ENCODE measurements at regions not wholly inside any gene's neighbourhood (a gene's known extent, or its start where the extent isn't known, plus 50 kb on each side); places are given as distances from the start of the nearest gene placed in this dataset.
"Not testable (repeated sequence)": the region's sequence is repeated elsewhere in the genome, so short reads cannot be mapped to it uniquely, and the experiment has no call there.

- Histone ChIP-seq H3K36me3 (ENCODE audit: control insufficient read depth, insufficient read depth, low read length, severe bottlenecking) (no peaks in the 10 kb centered on the region), H3K9ac (ENCODE audit: low read length) (no peak overlapping the region), H3K4me3 (ENCODE audit: low read length) (no peak overlapping the region), H3K4me1 (ENCODE audit: control insufficient read depth, insufficient read depth, low read length) (peaks cover 18% of the 10 kb centered on the region), H3K9me3 (ENCODE audit: control insufficient read depth, low read length) (no peaks in the 10 kb centered on the region), H3K27me3 (replicated peaks; ENCODE audit: control insufficient read depth, insufficient read depth, low read length) (peaks cover 3% of the 10 kb centered on the region)
- no peak for DNase-seq (ENCODE audit: low read depth)
These were observed 148.1 kb upstream of the EOLA2 start for GRCh38 chrX:150086371-150086770.

GRCh38 chrX:150087612-150088011 is 149.3 kb upstream of the EOLA2 start:
- Histone ChIP-seq H3K27me3 (replicated peaks; ENCODE audit: control insufficient read depth, insufficient read depth, low read length) (peaks cover 10% of the 10 kb centered on the region), H3K4me1 (ENCODE audit: control insufficient read depth, insufficient read depth, low read length) (peaks cover 18% of the 10 kb centered on the region), H3K4me3 (ENCODE audit: low read length) (no peak overlapping the region), H3K9ac (ENCODE audit: low read length) (no peak overlapping the region), H3K9me3 (ENCODE audit: control insufficient read depth, low read length) (no peaks in the 10 kb centered on the region), H3K36me3 (ENCODE audit: control insufficient read depth, insufficient read depth, low read length, severe bottlenecking) (no peaks in the 10 kb centered on the region)
- no peak for DNase-seq (ENCODE audit: low read depth)

- Histone ChIP-seq H3K9me3 (ENCODE audit: control insufficient read depth, low read length) (no peaks in the 10 kb centered on the region), H3K9ac (ENCODE audit: low read length) (no peak overlapping the region), H3K27me3 (replicated peaks; ENCODE audit: control insufficient read depth, insufficient read depth, low read length) (peaks cover 10% of the 10 kb centered on the region), H3K36me3 (ENCODE audit: control insufficient read depth, insufficient read depth, low read length, severe bottlenecking) (no peaks in the 10 kb centered on the region), H3K4me3 (ENCODE audit: low read length) (no peak overlapping the region), H3K4me1 (ENCODE audit: control insufficient read depth, insufficient read depth, low read length) (peaks cover 18% of the 10 kb centered on the region)
- no peak for DNase-seq (ENCODE audit: low read depth)
These were observed 149.8 kb upstream of the EOLA2 start for GRCh38 chrX:150088042-150088441.

GRCh38 chrX:150088766-150089518 is 150.7 kb upstream of the EOLA2 start:
- Histone ChIP-seq H3K9me3 (ENCODE audit: control insufficient read depth, low read length) (no peaks in the 10 kb centered on the region), H3K27me3 (replicated peaks; ENCODE audit: control insufficient read depth, insufficient read depth, low read length) (peaks cover 10% of the 10 kb centered on the region), H3K4me1 (ENCODE audit: control insufficient read depth, insufficient read depth, low read length) (peaks cover 23% of the 10 kb centered on the region), H3K9ac (ENCODE audit: low read length) (no peak overlapping the region), H3K4me3 (ENCODE audit: low read length) (no peak overlapping the region), H3K36me3 (ENCODE audit: control insufficient read depth, insufficient read depth, low read length, severe bottlenecking) (no peaks in the 10 kb centered on the region)
- DNase-seq (ENCODE audit: low read depth): no peak

- H3K4me3 ChIP-seq (ENCODE audit: low read length); H3K27me3 ChIP-seq (replicated peaks; ENCODE audit: control insufficient read depth, insufficient read depth, low read length); H3K9me3 ChIP-seq (ENCODE audit: control insufficient read depth, low read length); DNase-seq (ENCODE audit: low read depth); H3K36me3 ChIP-seq (ENCODE audit: control insufficient read depth, insufficient read depth, low read length, severe bottlenecking); H3K9ac ChIP-seq (ENCODE audit: low read length): not testable (repeated sequence)
- peaks cover 24% of the 10 kb centered on the region for H3K4me1 ChIP-seq (ENCODE audit: control insufficient read depth, insufficient read depth, low read length)
These were observed 153.0 kb upstream of the EOLA2 start for GRCh38 chrX:150091300-150091699.

GRCh38 chrX:150092549-150092948 is 154.3 kb upstream of the EOLA2 start:
- H3K36me3 ChIP-seq (ENCODE audit: control insufficient read depth, insufficient read depth, low read length, severe bottlenecking): no peaks in the 10 kb centered on the region
- no peak for DNase-seq (ENCODE audit: low read depth)
- H3K9me3 ChIP-seq (ENCODE audit: control insufficient read depth, low read length): no peaks in the 10 kb centered on the region
- no peak overlapping the region for H3K4me3 ChIP-seq (ENCODE audit: low read length)
- H3K27me3 ChIP-seq (replicated peaks; ENCODE audit: control insufficient read depth, insufficient read depth, low read length): peaks cover 13% of the 10 kb centered on the region
- H3K4me1 ChIP-seq (ENCODE audit: control insufficient read depth, insufficient read depth, low read length): peaks cover 24% of the 10 kb centered on the region
- H3K9ac ChIP-seq (ENCODE audit: low read length): no peak overlapping the region

- H3K4me3 ChIP-seq (ENCODE audit: low read length): no peak overlapping the region
- H3K27me3 ChIP-seq (replicated peaks; ENCODE audit: control insufficient read depth, insufficient read depth, low read length): peaks cover 17% of the 10 kb centered on the region
- H3K9ac ChIP-seq (ENCODE audit: low read length): peak overlapping the region; percentile 60
- H3K4me1 ChIP-seq (ENCODE audit: control insufficient read depth, insufficient read depth, low read length): peaks cover 24% of the 10 kb centered on the region
- no peaks in the 10 kb centered on the region for H3K36me3 ChIP-seq (ENCODE audit: control insufficient read depth, insufficient read depth, low read length, severe bottlenecking)
- DNase-seq (ENCODE audit: low read depth): no peak
- H3K9me3 ChIP-seq (ENCODE audit: control insufficient read depth, low read length): no peaks in the 10 kb centered on the region
These were observed 156.1 kb upstream of the EOLA2 start for GRCh38 chrX:150094375-150094774.

GRCh38 chrX:150094996-150095395 is 156.7 kb upstream of the EOLA2 start:
- peak; percentile 7 for DNase-seq (ENCODE audit: low read depth)
- Histone ChIP-seq H3K36me3 (ENCODE audit: control insufficient read depth, insufficient read depth, low read length, severe bottlenecking) (no peaks in the 10 kb centered on the region), H3K4me3 (ENCODE audit: low read length) (no peak overlapping the region), H3K4me1 (ENCODE audit: control insufficient read depth, insufficient read depth, low read length) (peaks cover 24% of the 10 kb centered on the region), H3K27me3 (replicated peaks; ENCODE audit: control insufficient read depth, insufficient read depth, low read length) (peaks cover 17% of the 10 kb centered on the region), H3K9me3 (ENCODE audit: control insufficient read depth, low read length) (no peaks in the 10 kb centered on the region), H3K9ac (ENCODE audit: low read length) (no peak overlapping the region)

- Histone ChIP-seq H3K36me3 (ENCODE audit: control insufficient read depth, insufficient read depth, low read length, severe bottlenecking) (no peaks in the 10 kb centered on the region), H3K27me3 (replicated peaks; ENCODE audit: control insufficient read depth, insufficient read depth, low read length) (peaks cover 7% of the 10 kb centered on the region), H3K9ac (ENCODE audit: low read length) (no peak overlapping the region), H3K4me3 (ENCODE audit: low read length) (no peak overlapping the region), H3K4me1 (ENCODE audit: control insufficient read depth, insufficient read depth, low read length) (peaks cover 14% of the 10 kb centered on the region), H3K9me3 (ENCODE audit: control insufficient read depth, low read length) (peaks cover 9% of the 10 kb centered on the region)
- no peak for DNase-seq (ENCODE audit: low read depth)
These were observed 161.0 kb upstream of the EOLA2 start for GRCh38 chrX:150099316-150099715.

GRCh38 chrX:150100261-150100660 is 162.0 kb upstream of the EOLA2 start:
- Histone ChIP-seq H3K9ac (ENCODE audit: low read length) (no peak overlapping the region), H3K9me3 (ENCODE audit: control insufficient read depth, low read length) (peaks cover 9% of the 10 kb centered on the region), H3K4me3 (ENCODE audit: low read length) (no peak overlapping the region), H3K27me3 (replicated peaks; ENCODE audit: control insufficient read depth, insufficient read depth, low read length) (peaks cover 7% of the 10 kb centered on the region), H3K36me3 (ENCODE audit: control insufficient read depth, insufficient read depth, low read length, severe bottlenecking) (no peaks in the 10 kb centered on the region), H3K4me1 (ENCODE audit: control insufficient read depth, insufficient read depth, low read length) (peaks cover 5% of the 10 kb centered on the region)
- DNase-seq (ENCODE audit: low read depth): peak; percentile 6

- Histone ChIP-seq H3K4me1 (ENCODE audit: control insufficient read depth, insufficient read depth, low read length) (no peaks in the 10 kb centered on the region), H3K36me3 (ENCODE audit: control insufficient read depth, insufficient read depth, low read length, severe bottlenecking) (no peaks in the 10 kb centered on the region), H3K9ac (ENCODE audit: low read length) (no peak overlapping the region), H3K4me3 (ENCODE audit: low read length) (no peak overlapping the region), H3K27me3 (replicated peaks; ENCODE audit: control insufficient read depth, insufficient read depth, low read length) (peaks cover 11% of the 10 kb centered on the region), H3K9me3 (ENCODE audit: control insufficient read depth, low read length) (no peaks in the 10 kb centered on the region)
- no peak for DNase-seq (ENCODE audit: low read depth)
These were observed 180.2 kb upstream of the EOLA2 start for GRCh38 chrX:150118476-150118875.

- DNase-seq (ENCODE audit: low read depth): no peak
- H3K4me1 ChIP-seq (ENCODE audit: control insufficient read depth, insufficient read depth, low read length): no peaks in the 10 kb centered on the region
- peaks cover 11% of the 10 kb centered on the region for H3K27me3 ChIP-seq (replicated peaks; ENCODE audit: control insufficient read depth, insufficient read depth, low read length)
- H3K36me3 ChIP-seq (ENCODE audit: control insufficient read depth, insufficient read depth, low read length, severe bottlenecking): no peaks in the 10 kb centered on the region
- no peak overlapping the region for H3K4me3 ChIP-seq (ENCODE audit: low read length)
- no peak overlapping the region for H3K9ac ChIP-seq (ENCODE audit: low read length)
- no peaks in the 10 kb centered on the region for H3K9me3 ChIP-seq (ENCODE audit: control insufficient read depth, low read length)
These were observed 181.0 kb upstream of the EOLA2 start for GRCh38 chrX:150119323-150119722.

Measured in adipocyte (in vitro differentiated cells).